ENCODE measurements at regions not wholly inside any gene's neighbourhood (a gene's known extent, or its start where the extent isn't known, plus 50 kb on each side); places are given as distances from the start of the nearest gene placed in this dataset.

GRCh38 chr15:66931768-66932633 lies 133.4 kb upstream of the SMAD3 start (continued):
- TF ChIP-seq REST (IDR thresholded peaks at IDR 0.05; ENCODE audit: borderline replicate concordance): no peak
- no peak for TF ChIP-seq REST (CRISPR knock-in tag; IDR thresholded peaks at IDR 0.05; ENCODE audit: low read depth)
- TF ChIP-seq JUND (IDR thresholded peaks at IDR 0.05; ENCODE audit: borderline replicate concordance, low read depth, low read length): peak; percentile 69
- peak; percentile 36; the same call in 1 of the 3 replicates for TF ChIP-seq JUND (tag; IDR thresholded peaks at IDR 0.05; ENCODE audit: borderline replicate concordance, low read depth, low read length)
- TF ChIP-seq ARID2 (IDR thresholded peaks at IDR 0.05): no peak
- TF ChIP-seq TAF9B (IDR thresholded peaks at IDR 0.05; ENCODE audit: partially characterized antibody): no peak
- no peak for TF ChIP-seq ZFP1 (CRISPR knock-in tag; IDR thresholded peaks at IDR 0.05)
- TF ChIP-seq POLR2AphosphoS2 (IDR thresholded peaks at IDR 0.05; ENCODE audit: low read length): no peak
- TF ChIP-seq, protein P1, sequence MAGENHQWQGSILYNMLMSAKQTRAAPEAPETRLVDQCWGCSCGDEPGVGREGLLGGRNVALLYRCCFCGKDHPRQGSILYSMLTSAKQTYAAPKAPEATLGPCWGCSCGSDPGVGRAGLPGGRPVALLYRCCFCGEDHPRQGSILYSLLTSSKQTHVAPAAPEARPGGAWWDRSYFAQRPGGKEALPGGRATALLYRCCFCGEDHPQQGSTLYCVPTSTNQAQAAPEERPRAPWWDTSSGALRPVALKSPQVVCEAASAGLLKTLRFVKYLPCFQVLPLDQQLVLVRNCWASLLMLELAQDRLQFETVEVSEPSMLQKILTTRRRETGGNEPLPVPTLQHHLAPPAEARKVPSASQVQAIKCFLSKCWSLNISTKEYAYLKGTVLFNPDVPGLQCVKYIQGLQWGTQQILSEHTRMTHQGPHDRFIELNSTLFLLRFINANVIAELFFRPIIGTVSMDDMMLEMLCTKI (IDR thresholded peaks at IDR 0.05; ENCODE audit: partially characterized antibody): no peak
- no peak for TF ChIP-seq ZNF324 (CRISPR knock-in tag; IDR thresholded peaks at IDR 0.05)
- TF ChIP-seq LEF1 (IDR thresholded peaks at IDR 0.05): peak; percentile 34; the same call in 1 of the 2 replicates
- TF ChIP-seq LARP7 (IDR thresholded peaks at IDR 0.05): no peak
- TF ChIP-seq, protein P2, sequence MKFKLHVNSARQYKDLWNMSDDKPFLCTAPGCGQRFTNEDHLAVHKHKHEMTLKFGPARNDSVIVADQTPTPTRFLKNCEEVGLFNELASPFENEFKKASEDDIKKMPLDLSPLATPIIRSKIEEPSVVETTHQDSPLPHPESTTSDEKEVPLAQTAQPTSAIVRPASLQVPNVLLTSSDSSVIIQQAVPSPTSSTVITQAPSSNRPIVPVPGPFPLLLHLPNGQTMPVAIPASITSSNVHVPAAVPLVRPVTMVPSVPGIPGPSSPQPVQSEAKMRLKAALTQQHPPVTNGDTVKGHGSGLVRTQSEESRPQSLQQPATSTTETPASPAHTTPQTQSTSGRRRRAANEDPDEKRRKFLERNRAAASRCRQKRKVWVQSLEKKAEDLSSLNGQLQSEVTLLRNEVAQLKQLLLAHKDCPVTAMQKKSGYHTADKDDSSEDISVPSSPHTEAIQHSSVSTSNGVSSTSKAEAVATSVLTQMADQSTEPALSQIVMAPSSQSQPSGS (CRISPR knock-in tag; IDR thresholded peaks at IDR 0.05): no peak
- no peak for TF ChIP-seq HINFP (tag; conservative IDR thresholded peaks at IDR 0.05; ENCODE audit: low read depth)
- TF ChIP-seq KAT7 (CRISPR knock-in tag; IDR thresholded peaks at IDR 0.05; ENCODE audit: borderline replicate concordance): no peak
- no peak for TF ChIP-seq RUNX1 (IDR thresholded peaks at IDR 0.05; ENCODE audit: low read depth)
